ENCODE measurements at regions not wholly inside any gene's neighbourhood (a gene's known extent, or its start where the extent isn't known, plus 50 kb on each side); places are given as distances from the start of the nearest gene placed in this dataset.

- FAIRE-seq, result no peak
These were observed 329.8 kb downstream of the ATP23 start for GRCh38 chr12:58270966-58271705.

GRCh38 chr12:58272461-58272860, 331.1 kb downstream of the ATP23 start:
- no peak for FAIRE-seq

- no peak for FAIRE-seq
These were observed 335.9 kb downstream of the ATP23 start for GRCh38 chr12:58277231-58277630.

DNA sequence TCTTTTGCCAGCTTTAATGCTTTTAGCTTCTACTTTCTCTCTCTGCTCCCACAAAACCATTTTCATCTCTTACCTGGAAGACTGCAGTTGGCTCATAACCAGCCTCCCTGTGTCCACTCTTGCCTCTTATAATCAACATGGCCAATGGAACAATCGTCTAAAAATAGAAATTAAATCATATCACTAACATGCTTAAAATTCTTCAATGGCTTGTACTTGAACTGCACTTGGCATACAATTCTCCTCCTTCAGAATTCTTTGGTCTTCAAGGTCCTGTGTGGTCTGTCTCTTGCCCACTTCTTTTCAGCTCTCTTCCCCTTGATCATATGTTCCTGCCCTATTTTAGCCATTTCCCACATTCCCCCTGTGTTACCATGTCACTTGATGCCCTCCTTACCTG, 342.2 kb downstream of the ATP23 start:
- FAIRE-seq, result no peak

- FAIRE-seq, result no peak
These were observed 344.2 kb downstream of the ATP23 start for GRCh38 chr12:58285551-58285950.

- no peak for FAIRE-seq
These were observed 345.0 kb downstream of the ATP23 start for GRCh38 chr12:58286353-58286752.

- FAIRE-seq, result no peak
These were observed 346.8 kb downstream of the ATP23 start for GRCh38 chr12:58288190-58288589.

- no peak for FAIRE-seq
These were observed 349.7 kb downstream of the ATP23 start for GRCh38 chr12:58291106-58291505.

DNA sequence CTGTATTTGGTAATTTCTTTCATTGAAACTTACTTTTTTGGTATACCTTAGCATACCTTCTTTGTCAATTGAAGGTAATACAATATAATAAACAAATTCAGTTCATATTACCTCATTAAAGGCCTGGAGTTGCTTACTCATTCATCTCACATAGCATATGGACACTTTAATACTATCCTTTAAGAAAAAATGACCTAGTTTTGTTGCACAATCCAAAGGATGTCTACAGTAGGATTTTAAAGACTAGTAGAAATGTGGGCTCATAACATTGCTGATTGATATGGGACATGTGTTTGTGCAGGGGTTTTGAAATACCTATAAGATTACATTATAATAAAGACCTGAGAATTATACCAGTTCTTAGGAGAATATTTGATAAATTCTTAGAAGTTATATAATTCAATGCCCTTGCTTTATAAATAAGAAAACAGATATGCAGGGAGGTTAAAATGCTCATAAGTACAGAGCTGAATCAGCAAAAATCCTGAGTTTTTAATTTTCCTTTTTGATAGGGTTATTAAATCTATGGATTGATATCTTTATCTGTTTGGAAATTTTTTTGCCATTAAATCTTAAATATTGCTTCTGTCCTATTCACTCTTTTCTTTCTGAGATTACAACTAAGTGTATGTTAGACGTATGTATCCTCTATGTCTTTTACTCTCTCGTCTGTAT, 352.1 kb downstream of the ATP23 start:
- FAIRE-seq, result peak; percentile 69

DNA sequence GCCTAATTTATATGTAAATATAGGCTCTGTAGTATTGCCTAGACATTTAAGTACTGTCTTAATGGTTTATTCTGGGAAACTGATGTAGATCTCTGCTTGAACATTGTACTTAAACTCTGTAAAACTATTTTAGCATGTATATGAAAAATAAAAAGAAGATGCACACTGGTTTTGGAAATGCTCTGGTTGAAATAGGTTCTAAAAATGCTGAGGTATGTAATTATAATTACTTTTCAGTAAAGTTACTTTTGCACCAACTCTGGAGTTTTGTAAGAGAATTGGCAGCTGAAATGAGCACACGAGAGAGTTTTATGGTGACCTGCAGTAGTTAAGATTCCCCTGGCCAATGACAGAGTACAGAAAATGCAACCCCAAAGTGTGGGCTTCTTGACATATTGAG, 353.9 kb downstream of the ATP23 start:
- no peak for FAIRE-seq

GRCh38 chr12:58296863-58297262, 355.5 kb downstream of the ATP23 start:
- FAIRE-seq, result no peak

DNA sequence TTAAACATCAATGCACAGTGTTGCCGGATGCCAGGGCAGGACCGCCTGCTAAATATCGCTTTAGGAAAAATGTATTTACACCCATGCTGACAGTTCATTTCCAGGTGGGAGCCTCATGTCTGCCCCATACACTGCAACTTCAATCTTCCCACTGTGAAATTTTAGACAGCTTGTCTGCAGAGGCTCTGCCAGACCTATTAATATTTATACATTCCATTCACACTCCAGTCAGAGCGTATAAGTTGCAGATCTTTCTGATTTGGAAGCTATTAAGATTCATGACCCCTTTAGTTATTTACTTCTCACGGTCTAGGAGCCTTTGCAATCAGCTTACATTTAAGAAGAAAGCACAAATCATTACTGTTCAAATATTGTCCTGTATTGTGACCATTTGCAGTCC, 357.4 kb downstream of the ATP23 start:
- FAIRE-seq, result no peak

- FAIRE-seq, result no peak
These were observed 358.0 kb downstream of the ATP23 start for GRCh38 chr12:58299371-58299770.

GRCh38 chr12:58301038-58301729, 359.8 kb downstream of the ATP23 start:
- peak; percentile 27 for FAIRE-seq

- no peak for FAIRE-seq
These were observed 360.4 kb downstream of the ATP23 start for GRCh38 chr12:58301730-58302122.

DNA sequence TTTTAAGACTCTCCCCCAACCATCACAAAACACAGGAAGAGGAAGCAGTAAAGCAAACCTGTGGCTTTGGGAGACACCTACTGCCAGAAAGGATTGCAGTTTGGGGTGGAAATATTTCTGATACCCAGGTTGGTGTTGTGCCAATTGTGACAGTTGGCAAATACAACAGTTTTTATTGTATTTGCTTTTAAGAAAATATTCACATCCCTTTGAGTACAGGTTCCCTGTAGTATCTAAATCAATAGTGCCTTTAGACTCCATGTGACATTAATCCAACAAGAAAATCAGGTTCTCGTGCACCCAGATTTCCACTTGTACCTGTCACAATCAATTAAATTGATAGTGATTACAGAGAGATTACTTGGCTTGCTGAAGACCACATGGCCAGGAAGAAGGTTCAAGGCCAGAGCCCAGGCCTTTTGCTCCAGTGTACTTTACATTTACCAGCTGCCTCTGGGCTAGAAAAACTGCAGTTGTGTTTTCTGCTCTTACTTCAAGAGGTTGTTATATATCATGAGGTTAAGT, 361.2 kb downstream of the ATP23 start:
- no peak for FAIRE-seq

GRCh38 chr12:58306266-58307000, 365.1 kb downstream of the ATP23 start:
- no peak for FAIRE-seq

DNA sequence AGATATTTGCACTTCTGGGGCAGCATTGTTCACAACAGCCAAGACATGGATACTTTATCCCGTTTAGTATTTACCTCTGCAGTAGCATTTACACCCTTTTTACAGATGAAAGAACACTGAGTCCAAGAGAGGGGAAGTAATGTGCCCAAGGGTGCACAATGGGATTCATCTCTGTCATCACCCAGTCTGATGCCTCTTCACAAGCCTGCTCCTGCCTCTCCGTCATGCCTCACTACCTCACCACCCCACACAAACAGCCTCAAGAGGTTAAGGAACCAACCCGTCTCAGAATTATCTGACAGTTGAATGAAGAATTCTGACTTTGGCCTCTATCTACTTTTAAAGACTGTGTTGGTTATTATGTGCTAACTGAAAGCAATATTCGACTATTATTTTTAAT, 368.4 kb downstream of the ATP23 start:
- FAIRE-seq, result no peak

- FAIRE-seq, result no peak
These were observed 369.0 kb downstream of the ATP23 start for GRCh38 chr12:58310368-58310767.

- FAIRE-seq, result peak; percentile 97
These were observed 369.6 kb downstream of the ATP23 start for GRCh38 chr12:58310809-58311622.

DNA sequence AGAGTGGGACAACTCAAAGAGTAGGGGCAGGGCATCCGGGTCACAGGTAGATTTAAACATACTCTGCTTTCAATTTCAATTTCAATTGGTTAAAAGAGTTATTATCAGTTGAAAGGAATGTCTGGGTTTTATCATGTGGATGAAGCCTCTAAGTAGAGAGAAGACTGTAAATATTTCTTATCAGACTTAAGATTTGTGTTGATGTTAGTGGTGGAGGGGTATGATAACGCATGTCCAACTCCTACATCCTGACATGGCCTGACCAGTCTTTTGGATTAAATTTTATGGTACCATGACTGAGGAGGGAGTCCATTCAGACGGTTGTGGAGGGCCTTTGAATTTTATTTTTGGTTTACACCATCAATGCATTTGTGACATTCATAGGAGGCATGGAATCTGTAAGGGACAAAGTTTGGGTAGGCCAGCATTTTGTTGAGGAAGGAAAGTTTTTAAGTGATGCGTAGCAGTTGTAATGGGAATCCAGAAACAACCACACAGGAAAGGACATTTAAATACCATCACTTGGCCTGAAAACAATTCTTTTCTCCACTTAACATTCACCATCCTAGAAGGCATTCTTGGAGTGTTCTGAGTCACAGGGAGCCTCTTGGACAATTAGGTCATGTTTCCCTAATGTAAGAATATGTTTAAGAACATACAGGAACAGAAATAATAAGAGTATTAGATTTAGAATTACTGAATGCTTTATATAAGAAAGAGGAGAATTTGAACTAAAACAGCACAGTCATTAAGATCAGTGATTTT, 371.9 kb downstream of the ATP23 start:
- no peak for FAIRE-seq

All from islet of Langerhans (tissue), 1 donor.